Activated T-cell treated with anti-CD3 and anti-CD28 coated beads, Interleukin-2, amount 50 U/mL, for 24 hours (primary cell): ENCODE measurements at regions not wholly inside any gene's neighbourhood (a gene's known extent, or its start where the extent isn't known, plus 50 kb on each side); places are given as distances from the start of the nearest gene placed in this dataset.

ENCODE experiments used
- DNase-seq: peaks from one replicate; pipeline ENCODE4 v3.0.0-alpha.2; 2020
- H3K27ac Mint-ChIP-seq: 2 replicates; pipeline ENCODE4 v1.8.0; 2020; ENCODE audit warnings: mild to moderate bottlenecking, mixed read lengths
- H3K27me3 Mint-ChIP-seq: 2 replicates; pipeline ENCODE4 v1.8.0; 2020; ENCODE audit warnings: mixed read lengths
- H3K36me3 Mint-ChIP-seq: 2 replicates; pipeline ENCODE4 v1.8.0; 2020; ENCODE audit warnings: low read depth, mixed read lengths
- H3K4me1 Mint-ChIP-seq: 2 replicates; pipeline ENCODE4 v1.8.0; 2020; ENCODE audit warnings: low read depth, mixed read lengths
- H3K4me3 Mint-ChIP-seq: 2 replicates; pipeline ENCODE4 v1.8.0; 2020; ENCODE audit warnings: mild to moderate bottlenecking, moderate library complexity, mixed read lengths
- H3K9me3 Mint-ChIP-seq: 2 replicates; pipeline ENCODE4 v1.8.0; 2020; ENCODE audit warnings: mixed read lengths

DNA sequence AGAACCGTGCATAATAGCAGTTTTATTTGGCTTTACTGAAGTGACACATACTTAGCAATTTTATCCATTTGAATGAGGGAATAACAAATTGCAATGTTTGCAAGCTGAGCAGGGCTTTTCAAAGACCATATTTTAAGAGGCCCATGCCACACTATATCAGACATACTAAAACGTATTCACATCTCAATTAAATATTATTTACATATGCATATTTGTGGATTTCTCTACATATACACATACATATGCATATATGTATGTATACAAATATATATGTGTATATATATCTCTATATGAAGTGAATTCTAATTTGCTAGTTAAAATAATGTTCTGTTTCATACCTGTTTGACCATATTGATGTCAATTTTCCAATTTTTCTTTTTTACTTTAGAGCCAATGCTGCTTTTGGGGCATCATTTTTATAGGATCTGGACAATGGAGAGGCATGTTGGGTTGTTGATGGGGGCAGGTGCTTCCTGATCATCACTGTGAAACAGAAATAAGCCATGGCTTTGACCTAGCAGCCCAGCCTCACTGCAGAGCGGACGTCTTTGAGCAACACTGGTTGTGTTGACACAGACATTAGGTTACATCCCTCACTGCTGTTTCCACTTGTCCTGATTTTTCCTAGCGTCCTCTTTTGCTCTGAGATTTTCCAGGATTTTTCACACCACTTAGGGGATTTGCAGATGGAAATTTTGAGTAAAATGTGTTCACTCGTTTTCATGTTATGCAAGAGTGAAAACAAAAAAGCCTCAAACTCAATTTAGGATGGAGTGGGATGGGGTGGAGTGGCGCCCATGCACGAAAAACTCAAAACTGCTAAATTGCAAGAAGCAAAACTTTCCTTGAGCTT, 56.9 kb downstream of the RDH14 start:
- no peaks in the 10 kb centered on the region for H3K4me1 Mint-ChIP-seq
- no peaks in the 10 kb centered on the region for H3K9me3 Mint-ChIP-seq
- H3K4me3 Mint-ChIP-seq = no peak overlapping the region
- no peak for DNase-seq
- H3K27ac Mint-ChIP-seq = no peak overlapping the region
- no peaks in the 10 kb centered on the region for H3K36me3 Mint-ChIP-seq
- H3K27me3 Mint-ChIP-seq = peaks cover 47% of the 10 kb centered on the region

DNA sequence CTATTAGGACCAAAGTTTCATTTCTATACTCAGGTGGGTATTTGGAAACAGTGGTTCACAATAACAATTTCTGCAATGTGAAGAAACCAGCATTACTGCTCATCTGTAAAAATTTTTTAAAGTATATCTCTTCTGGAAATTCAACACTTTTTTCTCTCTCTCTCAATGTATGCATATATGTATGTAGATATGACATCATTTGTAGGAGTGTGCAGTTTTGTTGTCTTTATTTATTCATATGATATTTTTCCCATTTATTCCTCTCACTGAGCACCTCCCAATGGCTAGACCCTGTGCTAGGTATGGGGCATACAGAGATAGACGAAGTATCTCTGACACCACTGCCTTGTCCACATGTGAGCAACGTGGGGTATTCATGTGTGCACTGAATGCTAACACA, 58.3 kb downstream of the RDH14 start:
- peaks cover 42% of the 10 kb centered on the region for H3K27me3 Mint-ChIP-seq
- no peaks in the 10 kb centered on the region for H3K36me3 Mint-ChIP-seq
- no peaks in the 10 kb centered on the region for H3K9me3 Mint-ChIP-seq
- H3K4me3 Mint-ChIP-seq = no peak overlapping the region
- H3K4me1 Mint-ChIP-seq = no peaks in the 10 kb centered on the region
- DNase-seq = no peak
- no peak overlapping the region for H3K27ac Mint-ChIP-seq

DNA sequence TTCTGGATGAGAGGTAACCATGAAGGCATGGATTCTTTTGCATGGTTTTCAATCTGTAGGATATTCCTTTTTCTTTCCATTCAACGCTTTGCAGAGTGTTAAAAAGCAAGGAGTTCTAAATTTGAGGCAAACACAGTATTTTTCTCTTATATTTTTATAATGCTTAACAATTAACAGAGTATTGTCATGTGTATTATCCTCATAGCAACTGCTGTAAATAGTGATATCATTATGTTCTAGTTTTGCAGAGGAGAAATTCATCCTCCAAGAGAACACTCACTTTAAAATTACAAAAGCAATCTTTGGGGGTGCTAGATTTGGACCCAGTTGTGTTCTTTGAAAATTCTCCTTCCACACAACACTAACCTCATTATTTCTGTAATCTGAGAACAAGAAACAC, 58.7 kb downstream of the RDH14 start:
- Mint-ChIP-seq H3K4me3 (no peak overlapping the region), H3K4me1 (no peaks in the 10 kb centered on the region), H3K27me3 (peaks cover 46% of the 10 kb centered on the region), H3K9me3 (no peaks in the 10 kb centered on the region), H3K27ac (no peak overlapping the region), H3K36me3 (no peaks in the 10 kb centered on the region)
- no peak for DNase-seq

DNA sequence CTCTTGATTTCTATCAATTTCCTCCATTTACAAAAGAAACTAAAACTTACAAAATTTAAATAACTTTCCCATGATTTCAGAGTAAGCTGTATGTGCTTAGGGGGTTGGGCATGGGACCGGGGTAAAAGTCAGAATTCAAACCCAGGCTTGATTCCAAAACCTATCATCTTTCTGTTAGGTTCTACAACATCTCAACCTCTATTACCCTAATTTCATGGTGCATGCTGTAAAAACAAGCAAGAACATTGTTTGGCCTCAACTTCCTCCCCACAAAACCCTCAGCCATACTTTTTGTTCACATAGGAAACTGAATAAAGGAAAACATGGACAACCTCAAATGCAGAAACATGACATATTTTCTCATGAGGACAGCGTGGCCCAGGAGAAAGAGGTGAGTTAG, 59.3 kb downstream of the RDH14 start:
- no peaks in the 10 kb centered on the region for H3K9me3 Mint-ChIP-seq
- H3K4me1 Mint-ChIP-seq = no peaks in the 10 kb centered on the region
- H3K27ac Mint-ChIP-seq = no peak overlapping the region
- H3K27me3 Mint-ChIP-seq = peaks cover 49% of the 10 kb centered on the region
- H3K4me3 Mint-ChIP-seq = no peak overlapping the region
- H3K36me3 Mint-ChIP-seq = no peaks in the 10 kb centered on the region
- no peak for DNase-seq

DNA sequence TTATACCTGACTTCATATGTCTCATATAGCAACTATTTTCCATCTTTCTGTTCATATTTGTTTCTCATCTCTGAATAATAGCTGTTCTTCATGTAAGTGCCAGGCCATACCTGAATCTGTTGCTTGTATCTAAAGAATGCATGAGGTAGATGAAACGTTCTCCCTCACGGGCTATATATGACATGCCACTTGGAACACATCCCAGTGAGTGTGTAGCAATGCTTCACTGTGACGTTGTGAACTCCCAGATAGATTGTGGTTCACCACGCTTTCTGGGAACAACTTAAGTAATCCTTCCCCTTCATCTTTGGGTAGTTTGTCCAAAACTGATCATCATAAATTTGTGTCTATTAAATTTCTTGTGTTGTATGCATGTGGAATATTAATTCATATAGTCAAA, 60.1 kb downstream of the RDH14 start:
- Mint-ChIP-seq H3K9me3 (no peaks in the 10 kb centered on the region), H3K4me1 (no peaks in the 10 kb centered on the region), H3K27ac (no peak overlapping the region), H3K4me3 (no peak overlapping the region), H3K27me3 (peaks cover 48% of the 10 kb centered on the region), H3K36me3 (no peaks in the 10 kb centered on the region)
- no peak for DNase-seq

DNA sequence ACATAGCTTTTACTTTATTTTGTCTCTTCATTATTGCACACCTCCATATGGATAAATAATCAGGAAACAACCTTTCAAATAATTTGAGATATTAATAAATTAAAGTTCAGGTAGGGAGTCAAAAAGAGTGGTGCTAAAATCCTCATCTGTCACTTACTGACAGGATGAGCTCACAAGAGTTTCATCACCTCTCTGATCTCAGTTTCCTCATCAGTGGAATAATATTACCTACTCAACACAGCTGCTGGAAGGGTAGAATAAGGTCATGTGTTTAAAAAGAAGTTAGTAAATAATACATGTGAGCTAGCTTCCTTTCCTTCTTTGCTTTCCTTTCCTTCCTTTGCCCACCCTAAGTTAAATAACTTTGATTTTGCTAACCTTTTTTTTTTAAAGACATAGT, 61.9 kb downstream of the RDH14 start:
- Mint-ChIP-seq H3K27me3 (peaks cover 47% of the 10 kb centered on the region), H3K4me1 (no peaks in the 10 kb centered on the region), H3K36me3 (no peaks in the 10 kb centered on the region), H3K9me3 (no peaks in the 10 kb centered on the region), H3K4me3 (no peak overlapping the region), H3K27ac (no peak overlapping the region)
- DNase-seq = no peak

DNA sequence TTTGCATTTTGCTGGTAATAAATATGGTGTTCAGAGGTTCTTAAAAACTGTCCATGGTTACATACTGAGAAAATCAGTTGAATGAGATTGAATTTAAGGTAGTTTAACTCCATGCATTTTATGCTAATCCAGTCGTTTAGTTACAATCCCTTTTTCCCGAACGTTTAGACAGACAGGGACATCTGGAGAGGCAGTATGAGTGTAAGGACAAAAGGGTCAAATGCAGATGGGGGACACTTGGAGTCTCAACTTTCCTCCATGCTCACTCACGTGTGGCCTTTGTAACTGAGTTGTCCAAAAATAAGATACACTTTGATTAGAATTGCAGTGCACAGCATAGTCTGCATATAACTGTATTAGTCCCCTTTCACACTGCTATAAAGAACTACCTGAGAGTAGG, 63.9 kb downstream of the RDH14 start:
- Mint-ChIP-seq H3K9me3 (no peaks in the 10 kb centered on the region), H3K36me3 (no peaks in the 10 kb centered on the region), H3K4me1 (no peaks in the 10 kb centered on the region), H3K27me3 (peaks cover 67% of the 10 kb centered on the region), H3K27ac (no peak overlapping the region), H3K4me3 (no peak overlapping the region)
- DNase-seq = no peak

DNA sequence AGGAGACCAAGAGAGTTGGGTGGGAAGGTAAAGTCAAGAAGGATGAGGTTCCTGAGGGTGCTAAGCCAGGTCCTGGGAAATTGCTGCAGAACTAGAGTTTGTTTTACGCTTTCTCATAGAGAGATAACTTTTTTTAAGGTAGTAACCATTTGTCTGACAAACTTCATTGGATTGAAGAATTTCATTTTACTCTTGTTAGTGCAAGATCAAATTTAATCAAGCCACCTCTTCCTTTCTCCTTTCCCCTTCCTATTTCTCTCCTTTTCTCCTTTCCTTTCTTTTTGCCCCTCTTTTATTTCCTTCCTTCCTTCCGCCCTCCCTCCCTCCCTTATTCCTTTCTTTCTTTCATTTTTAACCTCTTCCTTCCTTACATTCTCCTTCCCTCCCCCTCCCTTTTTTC, 65.4 kb downstream of the RDH14 start:
- H3K27me3 Mint-ChIP-seq = peaks cover 58% of the 10 kb centered on the region
- no peak overlapping the region for H3K4me3 Mint-ChIP-seq
- no peak for DNase-seq
- no peak overlapping the region for H3K27ac Mint-ChIP-seq
- no peaks in the 10 kb centered on the region for H3K9me3 Mint-ChIP-seq
- no peaks in the 10 kb centered on the region for H3K4me1 Mint-ChIP-seq
- H3K36me3 Mint-ChIP-seq = no peaks in the 10 kb centered on the region

DNA sequence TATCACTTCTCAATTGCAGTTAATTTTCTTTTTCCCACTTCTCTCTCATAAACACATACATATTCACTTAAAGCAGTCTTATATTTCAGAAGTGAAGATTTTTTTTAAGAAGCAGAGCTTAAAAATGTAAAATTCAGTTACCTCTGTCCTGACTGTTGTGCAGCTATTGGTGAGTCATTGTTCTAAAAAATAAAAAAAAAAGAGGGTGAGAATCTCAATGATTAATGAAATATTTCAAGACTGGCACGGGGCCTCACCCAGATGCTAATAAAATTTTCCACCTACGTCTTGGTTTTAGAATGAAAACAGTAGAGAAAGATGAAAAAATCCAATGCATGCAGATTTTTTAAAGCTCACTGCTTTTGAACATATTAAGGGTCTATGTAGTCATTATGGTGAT, 67.7 kb downstream of the RDH14 start:
- peaks cover 50% of the 10 kb centered on the region for H3K27me3 Mint-ChIP-seq
- no peak for DNase-seq
- H3K4me3 Mint-ChIP-seq = no peak overlapping the region
- H3K27ac Mint-ChIP-seq = no peak overlapping the region
- H3K36me3 Mint-ChIP-seq = no peaks in the 10 kb centered on the region
- H3K4me1 Mint-ChIP-seq = no peaks in the 10 kb centered on the region
- no peaks in the 10 kb centered on the region for H3K9me3 Mint-ChIP-seq

DNA sequence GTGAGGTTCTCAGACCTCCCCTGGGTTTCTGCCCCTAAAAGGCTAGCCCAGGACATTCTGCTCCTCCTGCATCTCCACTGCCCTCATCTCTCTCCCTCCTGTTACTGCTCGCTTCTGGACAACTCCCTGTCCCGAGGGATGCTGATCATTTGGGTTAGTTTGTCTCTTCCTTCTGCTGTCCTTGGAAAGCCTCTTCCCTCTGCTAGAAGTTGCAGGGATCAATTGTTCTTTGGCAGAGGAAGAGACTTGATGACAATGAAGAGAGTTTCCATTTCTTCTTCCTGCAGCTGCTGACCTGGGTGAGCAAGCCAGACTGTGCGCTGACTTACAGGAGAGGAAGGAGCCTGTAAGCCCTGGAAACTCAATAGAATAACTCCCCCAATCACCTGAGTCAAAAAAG, 68.9 kb downstream of the RDH14 start:
- Mint-ChIP-seq H3K4me3 (no peak overlapping the region), H3K27me3 (peaks cover 44% of the 10 kb centered on the region), H3K9me3 (no peaks in the 10 kb centered on the region), H3K27ac (no peak overlapping the region), H3K4me1 (no peaks in the 10 kb centered on the region), H3K36me3 (no peaks in the 10 kb centered on the region)
- no peak for DNase-seq

DNA sequence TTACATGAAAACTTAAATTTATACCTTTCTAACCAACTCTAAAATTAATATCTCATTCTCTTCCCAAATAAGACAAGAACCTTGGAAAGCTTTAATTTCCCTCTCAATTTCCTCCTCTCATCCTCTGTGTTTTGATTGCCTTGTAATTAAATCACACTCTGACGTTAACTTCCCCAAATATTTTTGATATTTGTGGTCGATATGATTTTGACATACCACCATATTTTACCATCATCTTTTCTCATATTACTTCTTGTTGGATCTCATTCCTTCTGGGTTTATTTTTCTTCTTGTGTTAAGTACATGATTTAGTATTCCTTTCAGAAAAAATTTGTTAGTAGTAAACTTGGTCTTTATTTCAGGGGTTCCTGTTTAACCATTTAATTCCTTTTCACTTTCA, 69.6 kb downstream of the RDH14 start:
- Mint-ChIP-seq H3K36me3 (no peaks in the 10 kb centered on the region), H3K9me3 (no peaks in the 10 kb centered on the region), H3K4me1 (no peaks in the 10 kb centered on the region), H3K27me3 (peaks cover 40% of the 10 kb centered on the region), H3K4me3 (no peak overlapping the region), H3K27ac (no peak overlapping the region)
- no peak for DNase-seq

DNA sequence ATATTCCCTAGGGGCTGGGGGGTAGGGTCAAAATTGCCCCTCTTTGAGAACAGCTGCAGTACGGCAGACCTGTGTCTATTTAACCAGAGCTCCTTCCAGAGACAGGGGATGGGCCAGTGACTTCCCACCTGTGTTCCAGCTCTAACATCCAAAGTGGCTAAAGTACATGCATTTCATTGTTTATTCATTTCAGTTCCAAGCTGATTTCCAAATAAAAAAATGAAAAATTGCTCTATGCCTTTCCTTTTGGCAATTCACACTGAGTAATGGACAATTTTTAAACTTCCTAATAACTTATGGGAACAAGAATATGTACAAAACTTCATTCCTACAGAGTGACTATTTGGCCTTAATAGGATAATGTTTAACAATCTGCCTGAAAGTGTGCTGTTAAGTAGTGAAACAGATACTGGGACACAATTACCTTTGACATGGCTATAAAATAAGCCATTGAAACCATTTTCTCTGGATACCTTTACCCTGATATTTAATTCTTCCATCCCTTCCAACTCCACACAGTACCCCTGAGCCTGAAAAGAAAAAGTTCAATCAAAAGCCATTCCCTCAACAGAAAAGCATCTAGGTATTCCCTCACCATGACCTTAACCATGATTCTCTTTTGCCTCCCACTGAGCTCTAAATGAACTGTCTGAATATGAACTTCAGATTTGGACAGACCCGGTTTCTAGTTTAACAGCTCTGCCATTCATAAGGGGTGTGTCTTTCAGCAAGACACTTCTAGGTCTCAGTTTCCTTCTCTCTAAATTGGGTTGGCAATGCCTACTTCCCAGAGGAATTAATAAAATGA, 73.1 kb downstream of the RDH14 start:
- H3K4me3 Mint-ChIP-seq = no peak overlapping the region
- no peaks in the 10 kb centered on the region for H3K9me3 Mint-ChIP-seq
- no peak overlapping the region for H3K27ac Mint-ChIP-seq
- H3K27me3 Mint-ChIP-seq = peaks cover 9% of the 10 kb centered on the region
- H3K36me3 Mint-ChIP-seq = no peaks in the 10 kb centered on the region
- H3K4me1 Mint-ChIP-seq = no peaks in the 10 kb centered on the region
- DNase-seq = no peak

DNA sequence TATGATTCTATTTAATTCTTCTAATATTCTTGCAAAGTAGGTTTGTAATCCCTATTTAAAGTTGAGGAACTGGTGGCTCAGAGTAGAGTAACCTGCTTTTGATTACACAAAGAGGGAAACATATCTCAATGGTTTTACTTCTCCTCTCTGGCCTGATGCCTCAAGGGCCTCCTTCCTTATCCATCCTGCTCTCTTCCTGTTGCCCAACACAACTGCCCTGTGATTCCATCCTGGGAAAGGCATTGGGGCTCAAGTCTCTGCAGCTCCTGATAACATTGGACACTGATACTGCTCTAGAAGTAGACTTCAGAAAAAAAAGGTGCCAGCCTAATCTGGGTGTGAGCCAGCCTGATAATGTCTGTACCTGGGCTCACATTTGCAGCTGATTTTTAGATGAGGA, 75.8 kb downstream of the RDH14 start:
- no peaks in the 10 kb centered on the region for H3K9me3 Mint-ChIP-seq
- H3K4me1 Mint-ChIP-seq = no peaks in the 10 kb centered on the region
- H3K36me3 Mint-ChIP-seq = no peaks in the 10 kb centered on the region
- H3K4me3 Mint-ChIP-seq = no peak overlapping the region
- no peak overlapping the region for H3K27ac Mint-ChIP-seq
- no peaks in the 10 kb centered on the region for H3K27me3 Mint-ChIP-seq
- DNase-seq = no peak

DNA sequence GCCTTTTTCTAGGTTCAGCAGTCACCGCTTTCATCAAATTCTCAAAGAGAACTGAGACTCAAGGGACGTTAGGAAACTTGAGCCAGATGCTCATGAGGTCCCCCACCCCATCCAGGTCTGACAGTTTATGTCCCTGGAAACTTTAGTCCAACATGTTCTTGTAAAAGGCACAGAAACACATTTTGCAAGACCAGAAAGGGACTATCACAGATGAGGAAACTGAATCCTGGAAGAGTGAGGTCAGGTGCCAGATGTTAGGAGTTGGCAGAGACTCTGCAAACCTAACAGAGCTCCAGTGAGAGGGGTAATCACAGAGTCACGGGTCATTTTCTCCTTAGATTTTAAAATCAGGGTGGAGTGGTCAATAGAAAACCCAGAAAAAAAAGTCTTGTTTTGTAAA, 76.6 kb downstream of the RDH14 start:
- no peaks in the 10 kb centered on the region for H3K4me1 Mint-ChIP-seq
- H3K27me3 Mint-ChIP-seq = no peaks in the 10 kb centered on the region
- no peaks in the 10 kb centered on the region for H3K36me3 Mint-ChIP-seq
- H3K27ac Mint-ChIP-seq = no peak overlapping the region
- H3K4me3 Mint-ChIP-seq = no peak overlapping the region
- H3K9me3 Mint-ChIP-seq = no peaks in the 10 kb centered on the region
- no peak for DNase-seq

DNA sequence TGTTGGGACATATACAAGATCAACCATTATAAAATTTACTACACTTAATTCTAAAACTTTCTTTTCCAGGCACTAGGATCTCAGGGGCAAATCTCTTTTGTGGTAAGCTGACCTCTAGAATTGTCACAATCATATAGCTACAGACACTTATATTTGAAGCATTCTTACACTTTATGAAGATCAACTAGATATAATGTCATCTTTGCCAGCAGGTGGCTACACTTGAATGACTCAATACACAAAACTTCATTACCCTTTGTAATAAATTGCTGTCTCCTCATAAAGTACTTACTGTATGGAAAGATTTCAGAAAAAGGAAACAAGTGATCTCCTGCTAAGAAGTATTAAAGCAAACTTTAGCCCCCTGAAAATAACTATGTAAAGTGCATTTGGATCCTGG, 77.8 kb downstream of the RDH14 start:
- no peaks in the 10 kb centered on the region for H3K27me3 Mint-ChIP-seq
- no peaks in the 10 kb centered on the region for H3K36me3 Mint-ChIP-seq
- no peak overlapping the region for H3K4me3 Mint-ChIP-seq
- H3K9me3 Mint-ChIP-seq = no peaks in the 10 kb centered on the region
- no peaks in the 10 kb centered on the region for H3K4me1 Mint-ChIP-seq
- H3K27ac Mint-ChIP-seq = no peak overlapping the region
- no peak for DNase-seq
